OCI-LY7 (cell line): ENCODE measurements at regions not wholly inside any gene's neighbourhood (a gene's known extent, or its start where the extent isn't known, plus 50 kb on each side); places are given as distances from the start of the nearest gene placed in this dataset.

Source experiments
- BruUV-seq: library from RNA; stranded (reverse); fragments of 400-500 nt; replicated peaks from 2 replicates; lab custom pipeline; 2021; lab: Mats Ljungman, UMichigan
- CTCF ChIA-PET: fragments of 300-600 bp; sonication (Branson Sonifier 250); formaldehyde crosslinking; loops from one replicate; lab custom pipeline; 2022; ENCODE audit warnings: antibody characterized with exemption; ENCODE audit not compliant: unreplicated experiment; lab: Charles Lee
- POLR2A ChIA-PET: fragments of 300-600 bp; sonication (Branson Sonifier 250); formaldehyde crosslinking; loops from one replicate; lab custom pipeline; 2022; ENCODE audit warnings: antibody characterized with exemption; lab: Charles Lee
- DNase-seq: peaks from one replicate; pipeline ENCODE4 v3.0.0-alpha.2; 2015; ENCODE audit warnings: low spot score
- H2AFZ ChIP-seq: fragments of 200-600 bp; sonication (generic), shearing (Covaris generic); 2 replicates; pipeline ENCODE4 v1.6.1; 2014; ENCODE audit warnings: mild to moderate bottlenecking, antibody characterized with exemption, low read length, moderate library complexity
- H3K27ac ChIP-seq: fragments of 200-600 bp; sonication (generic); 2 replicates; pipeline ENCODE4 v1.5.1; 2014; ENCODE audit warnings: mixed run types, low read depth, mild to moderate bottlenecking, moderate library complexity, low read length, inconsistent platforms; ENCODE audit not compliant: poor library complexity, severe bottlenecking
- H3K36me3 ChIP-seq: fragments of 200-600 bp; sonication (generic); 2 replicates; pipeline ENCODE4 v1.6.1; 2014; ENCODE audit warnings: mild to moderate bottlenecking, antibody characterized with exemption, low read length, moderate library complexity, mixed read lengths; ENCODE audit not compliant: insufficient read depth
- H3K4me1 ChIP-seq: fragments of 200-600 bp; sonication (generic); 2 replicates; pipeline ENCODE4 v1.5.1; 2014; ENCODE audit warnings: mild to moderate bottlenecking, low read length; ENCODE audit not compliant: insufficient read depth, poor library complexity, severe bottlenecking
- H3K4me2 ChIP-seq: fragments of 200-600 bp; sonication (generic); 2 replicates; pipeline ENCODE4 v1.6.1; 2014; ENCODE audit warnings: mild to moderate bottlenecking, low read length
- H3K4me3 ChIP-seq: fragments of 200-600 bp; sonication (generic); 2 replicates; pipeline ENCODE4 v1.5.1; 2014; ENCODE audit warnings: mild to moderate bottlenecking, low read depth, low read length; ENCODE audit not compliant: poor library complexity, severe bottlenecking
- H3K79me2 ChIP-seq: fragments of 200-600 bp; sonication (generic); 2 replicates; pipeline ENCODE4 v1.6.1; 2016; ENCODE audit warnings: low read depth, mild to moderate bottlenecking, low read length, moderate library complexity, mixed read lengths; ENCODE audit not compliant: insufficient read depth
- H3K9me2 ChIP-seq: fragments of 200-600 bp; sonication (generic); 2 replicates; pipeline ENCODE4 v1.6.1; 2016; ENCODE audit warnings: mild to moderate bottlenecking, low read length, mixed read lengths; ENCODE audit not compliant: insufficient read depth
- H3K9me3 ChIP-seq: fragments of 200-600 bp; sonication (generic); 2 replicates; pipeline ENCODE4 v1.6.1; 2014; ENCODE audit warnings: mild to moderate bottlenecking, mixed run types, low read length, mixed read lengths
- H4K20me1 ChIP-seq: fragments of 200-600 bp; sonication (generic); 2 replicates; pipeline ENCODE4 v1.6.1; 2014; ENCODE audit warnings: mild to moderate bottlenecking, antibody characterized with exemption, low read length, moderate library complexity, mixed read lengths; ENCODE audit not compliant: insufficient read depth
- EZH2phosphoT487 ChIP-seq: fragments of 200-600 bp; sonication (generic); IDR thresholded peaks from 2 replicates; pipeline ENCODE4 v1.6.1; 2018; ENCODE audit warnings: low read depth, borderline replicate concordance, mild to moderate bottlenecking, mixed run types, antibody characterized with exemption, low read length, moderate library complexity, mixed read lengths
- intact Hi-C: fragments of 100-400 bp; cut with micrococcal nuclease; formaldehyde crosslinking; loops from one replicate; pipeline ENCODE4 v1.10.0; 2022; ENCODE audit not compliant: unreplicated experiment
- TF ChIP-seq, protein P1 (sequence below): fragments of 200-600 bp; sonication (generic); conservative IDR thresholded peaks from 2 replicates; pipeline ENCODE4 v1.5.1; 2014; ENCODE audit warnings: mild to moderate bottlenecking, antibody characterized with exemption, low read length, moderate library complexity, mixed read lengths

DNA sequence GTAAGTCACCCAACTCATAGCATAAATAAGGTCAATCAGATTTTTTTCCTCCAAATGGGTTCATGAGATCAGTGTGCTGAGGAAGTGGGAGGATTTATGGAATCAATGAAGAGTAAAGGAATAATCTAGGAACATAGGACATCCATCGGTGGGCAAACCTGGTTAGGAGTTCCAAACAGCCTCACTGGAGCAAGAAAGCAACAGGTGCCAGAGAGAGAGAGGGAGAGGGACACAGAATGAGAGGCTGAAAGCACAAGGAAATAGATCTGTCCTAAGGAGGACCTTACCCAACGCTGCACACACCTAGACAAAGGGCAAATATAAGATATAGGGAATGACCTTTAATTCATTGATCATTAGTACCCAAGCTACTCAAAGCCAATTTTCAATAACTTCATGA is 119.5 kb upstream of the ANKRD1 start:
- Histone ChIP-seq H3K27ac (no peak overlapping the region), H3K4me3 (no peak overlapping the region), H3K79me2 (no peaks in the 10 kb centered on the region), H3K9me2 (no peaks in the 10 kb centered on the region), H3K4me1 (no peaks in the 10 kb centered on the region), H3K9me3 (no peaks in the 10 kb centered on the region), H3K36me3 (no peaks in the 10 kb centered on the region), H4K20me1 (no peaks in the 10 kb centered on the region), H3K4me2 (no peak overlapping the region), H2AFZ (no peak overlapping the region)
- BruUV-seq = no TSS peak
- POLR2A ChIA-PET = interaction anchor here (0.6 kb wide), 1 partner anchor 17 kb away, joined by 4 read pairs; no protein-coding TSS in a partner anchor
- TF ChIP-seq EZH2phosphoT487 = no peak
- TF ChIP-seq, protein P1, sequence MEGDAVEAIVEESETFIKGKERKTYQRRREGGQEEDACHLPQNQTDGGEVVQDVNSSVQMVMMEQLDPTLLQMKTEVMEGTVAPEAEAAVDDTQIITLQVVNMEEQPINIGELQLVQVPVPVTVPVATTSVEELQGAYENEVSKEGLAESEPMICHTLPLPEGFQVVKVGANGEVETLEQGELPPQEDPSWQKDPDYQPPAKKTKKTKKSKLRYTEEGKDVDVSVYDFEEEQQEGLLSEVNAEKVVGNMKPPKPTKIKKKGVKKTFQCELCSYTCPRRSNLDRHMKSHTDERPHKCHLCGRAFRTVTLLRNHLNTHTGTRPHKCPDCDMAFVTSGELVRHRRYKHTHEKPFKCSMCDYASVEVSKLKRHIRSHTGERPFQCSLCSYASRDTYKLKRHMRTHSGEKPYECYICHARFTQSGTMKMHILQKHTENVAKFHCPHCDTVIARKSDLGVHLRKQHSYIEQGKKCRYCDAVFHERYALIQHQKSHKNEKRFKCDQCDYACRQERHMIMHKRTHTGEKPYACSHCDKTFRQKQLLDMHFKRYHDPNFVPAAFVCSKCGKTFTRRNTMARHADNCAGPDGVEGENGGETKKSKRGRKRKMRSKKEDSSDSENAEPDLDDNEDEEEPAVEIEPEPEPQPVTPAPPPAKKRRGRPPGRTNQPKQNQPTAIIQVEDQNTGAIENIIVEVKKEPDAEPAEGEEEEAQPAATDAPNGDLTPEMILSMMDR = no peak
- CTCF ChIA-PET = no interaction called here
- intact Hi-C loops = no loop called here
- DNase-seq = no peak

DNA sequence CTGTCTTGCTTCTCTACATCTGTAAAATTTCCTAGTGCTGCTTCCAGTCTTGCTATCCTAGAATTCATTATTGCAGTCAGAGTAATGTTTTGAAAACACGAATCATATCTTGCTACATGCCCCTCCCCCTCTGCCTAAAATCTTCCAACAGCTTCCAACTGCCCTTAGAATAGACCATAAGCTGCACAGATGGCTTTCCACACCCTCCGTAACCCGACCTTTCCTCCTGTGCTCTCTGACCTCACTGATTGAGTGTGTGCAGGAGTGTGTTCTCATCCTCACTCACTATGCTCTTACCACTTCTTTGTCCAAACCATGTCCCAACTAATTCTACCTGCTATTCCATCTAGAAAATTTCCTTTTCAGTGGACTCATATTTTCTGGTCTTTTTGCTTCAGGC is 121.2 kb upstream of the ANKRD1 start:
- Histone ChIP-seq H3K4me2 (no peak overlapping the region), H2AFZ (no peak overlapping the region), H3K4me3 (no peak overlapping the region), H3K4me1 (no peaks in the 10 kb centered on the region), H3K9me2 (no peaks in the 10 kb centered on the region), H3K79me2 (no peaks in the 10 kb centered on the region), H3K36me3 (no peaks in the 10 kb centered on the region), H3K9me3 (no peaks in the 10 kb centered on the region), H3K27ac (no peak overlapping the region), H4K20me1 (no peaks in the 10 kb centered on the region)
- BruUV-seq = no TSS peak
- POLR2A ChIA-PET = no interaction called here
- no peak for DNase-seq
- intact Hi-C loops = no loop called here
- TF ChIP-seq, protein P1 = no peak
- TF ChIP-seq EZH2phosphoT487 = no peak
- CTCF ChIA-PET = no interaction called here

DNA sequence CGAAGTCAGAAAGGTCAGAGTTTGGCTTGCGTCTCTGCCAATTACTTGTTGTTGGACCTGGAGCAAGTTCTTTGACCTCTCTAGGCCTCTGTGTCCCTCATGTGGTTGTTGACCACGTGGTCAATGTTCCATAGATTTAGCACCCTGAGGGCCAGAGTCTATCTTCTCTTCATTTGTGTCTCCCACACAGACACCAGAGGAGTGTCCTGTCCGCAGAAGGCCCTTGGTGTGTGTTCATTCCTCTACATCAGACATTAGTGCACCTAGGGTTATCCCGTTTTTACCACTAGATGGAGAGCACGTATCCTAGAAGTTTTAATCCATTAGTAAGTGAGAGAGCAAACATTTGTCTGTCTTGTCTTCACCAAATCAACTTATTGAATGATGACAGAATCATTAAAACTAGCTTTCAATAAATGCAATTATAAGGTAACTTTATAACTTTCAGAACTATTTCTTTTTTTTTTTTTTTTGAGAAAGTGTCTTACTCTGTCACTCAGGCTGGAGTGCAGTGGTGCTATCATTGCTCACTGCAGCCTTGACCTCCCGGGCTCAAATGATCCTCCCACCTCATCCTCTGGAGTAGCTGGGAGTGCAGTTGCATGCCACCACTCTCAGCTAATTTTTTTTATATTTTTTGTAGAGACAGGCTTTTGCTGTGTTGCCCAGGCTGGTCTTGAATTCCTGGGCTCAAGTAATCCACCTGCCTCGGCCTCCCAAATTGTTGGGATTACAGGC is 122.5 kb upstream of the ANKRD1 start:
- ChIA-PET POLR2A (interaction anchor here (0.7 kb wide), 1 partner anchor 126 kb away, joined by 6 read pairs; no protein-coding TSS in a partner anchor), CTCF (interaction anchor here (0.6 kb wide), 1 partner anchor 25 kb away, joined by 3 read pairs; no protein-coding TSS in a partner anchor)
- H3K4me1 ChIP-seq = no peaks in the 10 kb centered on the region

More for the DNA sequence above, 122.5 kb upstream of the ANKRD1 start:
- Histone ChIP-seq H4K20me1 (no peaks in the 10 kb centered on the region), H3K4me2 (no peak overlapping the region), H3K9me2 (no peaks in the 10 kb centered on the region), H3K36me3 (no peaks in the 10 kb centered on the region), H3K9me3 (no peaks in the 10 kb centered on the region), H3K4me3 (no peak overlapping the region), H3K27ac (no peak overlapping the region), H3K79me2 (no peaks in the 10 kb centered on the region), H2AFZ (no peak overlapping the region)
- intact Hi-C loops = no loop called here
- no TSS peak for BruUV-seq
- peak; percentile 16 for DNase-seq
- TF ChIP-seq, protein P1 = peak; percentile 58
- TF ChIP-seq EZH2phosphoT487 = no peak
